HG03457 (cell line): ENCODE measurements at regions not wholly inside any gene's neighbourhood (a gene's known extent, or its start where the extent isn't known, plus 50 kb on each side); places are given as distances from the start of the nearest gene placed in this dataset.
"Not testable (repeated sequence)": the region's sequence is repeated elsewhere in the genome, so short reads cannot be mapped to it uniquely, and the experiment has no call there.

Experiments used
- ATAC-seq: cut with Tn5 transposase; IDR thresholded peaks from one replicate; pipeline ENCODE4 v1.9.1; 2021; ENCODE audit warnings: moderate number of reproducible peaks; ENCODE audit not compliant: unreplicated experiment

DNA sequence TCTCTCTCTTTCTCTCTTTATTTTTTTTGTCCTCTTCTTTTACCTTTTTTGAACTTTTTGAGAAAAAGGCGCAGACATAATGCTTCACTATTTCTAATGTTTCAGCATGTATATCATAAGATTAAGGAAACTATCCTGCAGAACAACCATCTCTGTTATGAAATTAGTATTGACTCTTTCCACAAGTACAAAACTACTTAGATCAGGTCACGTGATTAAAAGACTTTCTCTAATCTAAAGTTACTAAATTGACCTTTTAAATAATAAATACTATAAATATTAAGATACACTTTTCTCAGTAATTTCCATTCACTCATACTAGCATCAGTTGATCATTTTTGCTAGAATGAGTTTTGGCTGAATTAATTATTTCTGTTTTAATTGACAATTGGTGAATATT is 844.5 kb upstream of the LRFN5 start:
- no peak for ATAC-seq

DNA sequence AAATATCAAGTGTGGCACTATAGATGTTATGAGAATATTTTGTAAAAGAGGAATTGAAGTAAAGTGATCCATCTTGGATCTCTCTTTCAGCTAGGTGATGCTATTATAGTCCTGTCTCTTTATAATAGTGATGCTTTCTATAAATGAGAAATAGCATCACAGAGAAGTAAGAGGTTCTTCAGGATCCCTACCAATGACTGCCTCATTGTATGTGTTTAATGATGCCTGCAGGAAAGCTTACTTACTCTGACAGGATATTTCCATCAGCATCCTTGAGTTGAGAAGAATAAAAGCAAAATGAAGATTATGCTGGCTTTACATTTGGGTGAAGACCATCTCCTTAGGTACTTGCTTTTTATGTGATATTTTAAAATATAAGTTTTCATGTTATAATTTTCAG is 846.0 kb upstream of the LRFN5 start:
- ATAC-seq: no peak

DNA sequence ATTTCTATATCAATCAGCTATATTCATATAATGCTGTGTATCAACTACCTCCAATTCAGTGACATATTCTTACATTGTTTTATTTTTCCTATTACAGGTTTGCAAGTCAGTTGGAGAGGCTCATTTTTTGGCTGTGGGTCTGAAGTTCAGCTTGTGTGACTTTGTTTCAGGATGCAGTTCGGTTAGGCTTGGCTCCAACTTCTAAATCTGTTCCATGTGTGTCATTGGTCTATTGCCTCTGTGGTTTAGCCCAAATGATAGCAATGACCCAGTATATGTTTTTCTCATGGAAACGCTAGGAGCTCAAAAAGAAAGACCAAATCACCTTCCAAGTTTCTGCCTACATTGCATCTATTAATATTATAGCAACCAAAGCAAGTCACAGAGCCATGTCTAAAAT is 848.6 kb upstream of the LRFN5 start:
- ATAC-seq: no peak

DNA sequence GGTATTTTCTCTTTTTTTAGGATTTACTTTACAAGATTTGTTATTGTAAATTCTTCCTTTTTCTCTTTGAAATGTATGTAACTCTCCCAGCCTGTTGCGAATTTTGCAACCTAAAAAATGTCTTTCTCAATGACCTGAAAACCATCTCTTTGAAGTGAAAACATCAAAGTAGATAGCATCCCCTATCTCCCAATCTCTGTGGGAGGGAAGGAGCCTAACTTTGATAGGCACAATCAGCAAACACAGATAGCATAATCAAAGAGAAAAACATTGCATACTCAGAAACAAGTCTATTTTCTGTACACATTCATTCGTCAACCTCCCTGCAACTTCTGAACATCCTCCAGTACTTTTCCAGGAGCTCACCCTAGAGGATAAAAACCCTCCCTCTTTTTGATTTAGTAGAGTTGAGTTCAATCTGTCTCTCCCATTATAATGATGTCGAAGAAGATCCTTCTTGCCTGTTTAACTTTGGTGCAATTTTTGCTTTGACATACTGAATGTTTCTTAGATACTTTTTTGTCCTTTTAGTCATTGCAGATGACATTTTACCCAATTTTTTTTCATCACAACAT is 849.2 kb upstream of the LRFN5 start:
- no peak for ATAC-seq

DNA sequence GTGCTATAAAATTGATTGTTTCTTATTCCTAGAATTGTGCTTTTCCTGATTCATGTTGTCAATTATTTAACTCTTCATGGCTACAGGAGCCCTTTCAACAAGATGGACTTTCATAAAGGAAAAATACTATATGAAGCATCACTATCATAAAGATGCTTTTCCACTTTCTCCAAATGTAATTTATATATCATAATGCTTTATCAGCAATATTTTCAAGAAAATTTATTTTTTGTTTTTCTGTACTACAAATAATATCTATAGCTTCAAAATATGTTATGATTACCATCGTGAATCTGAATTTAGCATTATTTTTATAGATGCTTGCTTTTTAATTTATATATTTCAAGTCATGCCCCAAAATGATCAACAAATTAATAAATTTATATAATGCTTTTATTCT is 873.5 kb upstream of the LRFN5 start:
- no peak for ATAC-seq

DNA sequence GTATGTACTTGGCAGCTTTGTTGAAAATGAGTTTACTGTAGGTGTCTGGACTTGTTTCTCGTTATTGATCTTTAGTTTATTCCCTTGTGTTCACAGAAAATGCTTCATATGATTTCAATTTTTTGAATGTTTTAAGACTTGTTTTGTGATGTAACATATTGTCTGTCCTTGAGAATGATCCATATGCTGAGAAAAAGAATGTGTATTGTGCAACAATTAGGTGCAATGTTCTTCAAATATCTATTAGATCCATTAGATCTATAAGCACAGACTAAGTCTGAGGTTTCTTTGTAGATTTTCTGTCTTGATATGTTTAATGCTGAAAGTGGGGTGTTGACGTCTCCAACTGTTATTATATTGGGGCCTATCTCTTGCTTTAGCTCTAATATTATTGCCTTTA is 879.6 kb upstream of the LRFN5 start:
- ATAC-seq: no peak

DNA sequence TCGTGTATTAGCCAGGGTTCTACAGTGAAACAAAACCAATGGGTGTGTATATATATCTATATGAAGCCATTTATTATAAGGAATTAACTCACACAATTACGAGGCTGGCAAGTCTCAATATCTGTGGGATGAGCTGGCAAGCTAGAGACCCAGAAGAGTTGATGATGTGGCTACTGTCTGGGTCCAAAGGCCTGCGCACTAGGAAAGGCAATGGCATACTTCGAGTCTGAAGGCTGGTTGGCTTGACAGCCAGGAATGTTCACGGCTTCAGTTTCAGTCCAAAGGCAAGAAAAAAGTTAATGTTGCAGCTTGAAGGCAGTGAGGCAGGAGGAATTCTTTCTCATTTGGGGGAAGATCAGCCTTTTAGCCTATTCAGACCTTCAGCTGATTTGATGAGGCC is 893.3 kb upstream of the LRFN5 start:
- ATAC-seq: no peak

DNA sequence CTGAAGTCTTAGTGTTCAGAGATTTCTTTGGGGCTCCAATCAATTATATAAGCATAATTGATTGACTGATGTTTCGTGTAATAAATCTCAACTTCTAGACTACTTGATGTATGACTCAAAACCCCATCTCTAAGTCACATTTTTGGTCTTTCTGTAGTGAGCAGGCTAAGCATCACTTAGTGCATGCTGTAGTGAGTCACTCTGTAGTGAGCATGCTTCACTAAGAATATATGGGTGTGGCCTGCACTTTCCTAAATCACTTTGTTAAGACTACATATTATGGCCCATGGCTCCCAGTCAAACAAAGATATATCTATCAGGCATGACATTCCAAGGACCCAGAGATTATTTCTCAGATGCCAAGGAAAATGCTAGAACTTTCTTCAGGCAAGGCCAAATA is 909.4 kb upstream of the LRFN5 start:
- ATAC-seq: no peak

DNA sequence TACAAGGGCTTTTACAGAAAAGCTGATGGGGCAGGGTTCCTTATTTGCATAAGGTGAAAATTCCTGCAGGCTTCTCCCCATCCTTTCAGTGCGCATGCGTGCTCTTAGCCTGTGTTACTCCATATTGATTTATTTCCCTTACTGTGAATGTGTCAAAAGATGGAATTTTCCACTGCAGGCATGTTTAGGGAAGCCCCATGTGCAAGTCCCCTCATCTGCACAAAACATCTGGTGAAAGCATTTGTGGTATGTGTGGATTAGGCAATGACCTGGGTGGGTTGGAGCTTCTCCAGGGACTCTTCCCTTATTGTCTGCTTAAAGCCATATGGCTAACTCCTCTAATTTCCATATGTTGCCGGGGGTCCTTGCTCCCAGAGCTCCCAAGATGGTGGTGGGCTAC is 912.7 kb upstream of the LRFN5 start:
- no peak for ATAC-seq

DNA sequence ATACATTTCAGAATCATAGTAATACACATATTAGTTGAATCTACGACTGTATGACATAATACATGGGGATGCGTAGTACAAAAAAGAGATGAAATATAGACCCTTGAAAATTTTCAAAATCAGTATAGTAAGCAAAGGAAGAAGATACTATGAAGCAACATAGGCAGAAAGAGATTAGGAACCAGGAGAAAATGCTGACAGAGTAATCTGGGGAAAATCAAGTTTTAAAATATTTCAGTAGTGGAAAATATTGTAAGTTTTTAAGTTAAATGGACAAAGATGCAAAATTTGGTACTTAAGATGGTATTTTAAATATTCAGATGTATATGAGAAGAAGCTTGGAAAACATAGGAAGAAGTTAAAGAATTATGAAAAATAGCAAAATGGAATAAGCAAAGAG is 915.6 kb upstream of the LRFN5 start:
- ATAC-seq: no peak

DNA sequence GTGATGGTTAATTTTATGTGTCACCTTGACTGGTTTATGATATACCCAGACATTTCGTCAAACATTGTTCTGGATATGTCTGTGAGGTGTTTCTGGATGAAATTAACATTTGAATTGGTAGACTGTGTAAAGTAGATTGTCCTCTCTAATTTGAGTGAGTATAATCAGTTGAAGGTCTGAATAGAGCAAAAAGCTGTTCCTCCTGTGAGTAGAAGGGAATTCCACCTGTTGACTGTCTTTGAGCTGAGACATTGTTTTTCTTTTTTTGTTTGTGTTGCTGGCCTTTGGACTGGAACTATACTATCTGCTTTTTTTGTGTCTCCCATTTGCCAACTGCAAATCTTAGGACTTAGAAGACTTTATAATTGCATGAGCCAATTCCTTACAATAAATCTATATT is 920.9 kb upstream of the LRFN5 start:
- ATAC-seq: no peak

DNA sequence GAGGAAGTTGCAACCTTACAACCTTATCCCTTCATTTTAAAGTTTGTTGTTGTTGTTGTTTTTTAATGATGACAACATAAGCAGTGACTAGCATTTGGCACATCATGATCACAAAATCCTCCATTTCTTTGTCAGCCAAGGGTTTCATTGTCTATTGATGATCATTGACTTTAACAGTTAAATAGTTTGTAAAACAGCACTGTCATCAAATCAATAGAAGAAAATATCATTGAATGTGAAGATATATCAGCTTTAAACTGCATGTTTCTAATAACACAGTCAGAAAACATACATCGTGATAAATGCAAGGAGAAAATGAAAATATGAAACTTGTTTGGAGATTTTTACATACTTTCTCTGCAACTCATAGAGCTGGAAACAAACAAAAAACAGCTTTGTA is 922.3 kb upstream of the LRFN5 start:
- no peak for ATAC-seq

DNA sequence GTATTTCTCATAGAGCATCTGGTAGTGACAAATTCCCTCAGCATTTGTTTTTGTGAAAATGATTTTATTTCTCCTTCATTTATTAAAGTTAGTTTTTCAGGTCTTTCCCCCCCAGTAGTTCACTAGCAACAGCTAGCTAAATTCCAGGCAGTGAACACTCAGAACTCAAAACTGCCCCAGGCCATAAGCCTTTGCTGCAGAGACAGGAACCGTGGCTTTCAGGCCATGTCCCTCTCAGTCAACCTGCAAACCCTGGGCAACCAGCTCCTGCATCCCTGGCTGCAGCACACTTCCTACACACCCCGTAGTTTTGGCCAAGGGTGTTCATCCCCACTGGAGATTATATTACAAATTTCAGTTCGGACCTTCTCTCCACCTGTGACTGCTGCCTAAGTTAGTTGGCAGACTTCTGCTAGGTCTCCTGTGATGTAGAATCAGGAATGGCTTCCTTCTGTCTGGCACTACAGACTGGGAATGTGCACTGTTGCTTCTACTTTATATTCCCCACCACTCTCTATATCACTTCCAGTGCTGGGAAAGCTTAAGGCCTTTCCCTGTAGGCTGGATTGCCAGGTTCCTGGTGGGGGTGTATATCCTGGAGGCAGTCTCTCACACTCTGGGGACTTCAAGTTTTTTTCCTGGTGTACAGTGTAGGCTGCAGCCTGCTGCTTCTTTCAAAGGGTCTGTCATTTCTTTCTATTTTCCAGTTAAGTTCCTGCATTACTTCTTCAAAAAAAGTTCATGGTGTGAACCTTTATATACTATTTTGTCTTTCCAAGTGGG is 924.4 kb upstream of the LRFN5 start:
- no peak for ATAC-seq

DNA sequence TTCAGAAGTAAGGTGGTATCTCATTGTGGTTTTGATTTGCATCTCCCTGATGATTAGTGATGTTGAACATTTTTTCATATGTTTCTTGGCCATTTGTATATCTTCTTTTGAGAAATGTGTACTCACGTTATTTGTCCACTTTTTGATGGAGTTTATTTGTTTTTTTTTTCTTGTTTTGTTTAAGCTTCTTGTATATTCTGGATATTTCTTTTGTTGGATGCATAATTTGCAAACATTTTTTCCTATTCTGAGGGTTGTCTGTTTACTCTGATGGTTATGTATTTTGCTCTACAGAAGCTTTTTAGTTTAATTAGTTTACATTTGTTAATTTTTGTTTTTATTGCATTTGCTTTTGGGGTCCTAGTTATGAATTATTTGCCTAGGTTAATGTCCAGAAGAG is 927.4 kb upstream of the LRFN5 start:
- no peak for ATAC-seq

DNA sequence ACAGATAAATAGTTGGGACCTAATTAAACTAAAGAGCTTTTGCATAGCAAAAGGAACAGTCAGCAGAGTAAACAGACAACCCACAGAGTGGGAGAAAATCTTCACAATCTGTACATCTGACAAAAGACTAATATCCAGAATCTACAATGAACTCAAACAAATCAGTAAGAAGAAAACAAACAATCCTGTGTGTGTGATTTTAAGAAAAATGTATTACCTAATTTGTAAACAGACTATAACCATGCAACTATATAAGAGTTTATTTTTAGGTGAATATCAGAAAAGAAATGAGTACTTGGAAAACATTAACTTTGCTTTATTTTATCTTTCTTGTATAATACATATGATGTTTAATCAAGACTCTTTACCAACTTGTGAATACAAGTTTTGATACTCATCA is 929.5 kb upstream of the LRFN5 start:
- not testable (repeated sequence) for ATAC-seq

DNA sequence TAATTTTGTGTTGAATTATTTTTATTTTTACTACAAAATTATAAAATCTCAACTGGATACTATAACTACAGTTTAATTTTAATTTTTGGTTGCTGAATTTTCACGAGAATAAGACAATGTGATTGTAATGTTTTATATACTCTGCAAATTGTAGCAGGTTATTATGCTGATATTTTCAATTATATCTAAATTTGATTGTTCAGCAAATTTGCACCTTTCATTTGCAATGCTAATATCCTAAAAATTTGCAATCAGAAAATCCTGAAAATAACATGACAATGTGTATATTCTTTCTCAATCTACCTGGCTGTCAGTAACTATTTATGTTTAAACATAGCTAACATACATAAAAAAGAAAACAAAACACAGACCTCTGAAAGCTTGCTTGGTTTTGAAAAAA is 932.2 kb upstream of the LRFN5 start:
- no peak for ATAC-seq

DNA sequence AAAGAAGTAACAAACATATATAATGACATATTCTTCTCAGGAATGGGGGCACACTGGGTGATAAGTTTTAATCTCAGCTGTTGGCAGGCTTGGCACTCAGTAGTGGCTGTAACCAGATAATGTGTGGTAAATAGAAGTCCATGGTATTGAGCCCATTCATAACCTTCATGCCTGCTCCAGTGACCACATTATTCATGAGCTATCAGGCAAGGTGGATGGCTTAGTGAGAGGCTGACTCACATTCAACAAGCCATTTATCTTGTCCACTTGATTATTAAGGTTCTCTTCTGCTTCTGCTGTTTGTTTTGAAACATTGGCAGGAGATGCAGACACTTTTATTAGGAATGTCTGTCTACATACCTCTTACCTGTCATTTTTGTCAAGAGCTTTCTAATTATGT is 950.4 kb upstream of the LRFN5 start:
- no peak for ATAC-seq

DNA sequence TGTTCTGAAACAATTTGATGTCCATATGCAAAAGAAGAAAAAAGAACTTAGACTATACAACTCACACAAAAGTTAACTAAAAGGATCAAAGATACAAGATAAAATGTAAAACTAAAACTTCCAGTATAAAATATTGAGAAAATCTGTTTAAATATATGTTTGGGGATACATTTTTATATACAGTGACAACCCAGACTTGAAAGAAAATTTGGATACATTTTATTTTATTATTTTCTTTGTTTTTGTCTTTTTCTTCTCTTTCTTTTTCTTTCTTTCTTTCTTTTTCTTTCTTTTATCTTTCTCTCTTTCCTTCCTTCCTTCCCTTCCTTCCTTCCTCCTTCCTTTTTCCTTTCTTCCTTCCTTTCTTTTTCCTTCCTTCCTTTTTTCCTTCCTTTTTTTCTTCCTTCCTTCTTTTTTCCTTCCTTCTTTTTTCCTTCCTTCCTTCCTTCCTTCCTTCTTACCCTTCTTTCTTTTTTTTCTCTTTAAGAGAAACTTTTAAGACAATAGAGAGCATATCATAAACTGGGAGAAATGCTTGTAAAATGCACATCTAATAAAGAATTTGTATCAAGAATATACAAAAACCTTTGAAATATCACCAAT is 954.5 kb upstream of the LRFN5 start:
- ATAC-seq: no peak

DNA sequence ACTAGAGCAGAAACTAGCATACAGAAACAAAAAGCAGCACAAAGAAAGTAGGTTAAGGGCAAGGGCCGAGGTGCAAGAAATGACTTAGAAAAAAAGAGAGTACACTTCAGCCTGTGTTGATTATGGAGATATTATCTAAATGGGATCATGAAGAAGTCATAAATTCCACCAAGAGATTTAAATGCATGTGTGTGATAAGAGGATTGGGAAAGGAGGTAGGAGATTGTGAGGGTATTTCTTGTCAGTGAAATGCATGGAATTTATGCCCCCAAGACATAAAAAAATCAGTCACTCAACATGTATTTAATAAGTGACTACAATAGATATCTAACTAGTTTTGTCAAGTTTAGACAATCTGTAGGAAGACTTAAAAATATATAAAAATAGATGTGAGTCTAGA is 976.2 kb upstream of the LRFN5 start:
- no peak for ATAC-seq

DNA sequence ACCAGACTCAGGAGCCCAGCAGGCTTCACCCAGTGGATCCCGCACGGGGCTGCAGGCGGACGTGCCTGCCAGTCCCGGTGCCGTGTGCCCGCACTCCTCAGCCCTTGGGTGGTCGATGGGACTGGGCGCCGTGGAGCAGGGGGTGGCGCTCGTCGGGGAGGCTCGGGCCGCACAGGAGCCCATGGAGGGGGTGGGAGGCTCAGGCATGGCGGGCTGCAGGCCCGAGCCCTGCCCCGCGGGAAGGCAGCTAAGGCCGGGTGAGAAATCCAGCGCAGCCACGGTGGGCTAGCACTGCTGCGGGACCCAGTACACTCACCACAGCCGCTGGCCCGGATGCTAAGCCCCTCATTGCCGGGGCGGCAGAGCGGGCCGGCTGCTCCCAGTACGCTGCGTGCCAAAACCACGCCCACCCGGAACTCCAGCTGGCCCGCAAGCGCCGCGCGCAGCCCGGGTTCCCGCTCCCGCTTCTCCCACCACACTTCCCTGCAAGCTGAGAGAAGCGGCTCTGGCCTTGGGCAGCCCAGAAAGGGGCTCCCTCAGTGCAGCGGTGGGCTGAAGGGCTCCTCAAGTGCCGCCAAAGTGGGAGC is 977.0 kb upstream of the LRFN5 start:
- not testable (repeated sequence) for ATAC-seq

DNA sequence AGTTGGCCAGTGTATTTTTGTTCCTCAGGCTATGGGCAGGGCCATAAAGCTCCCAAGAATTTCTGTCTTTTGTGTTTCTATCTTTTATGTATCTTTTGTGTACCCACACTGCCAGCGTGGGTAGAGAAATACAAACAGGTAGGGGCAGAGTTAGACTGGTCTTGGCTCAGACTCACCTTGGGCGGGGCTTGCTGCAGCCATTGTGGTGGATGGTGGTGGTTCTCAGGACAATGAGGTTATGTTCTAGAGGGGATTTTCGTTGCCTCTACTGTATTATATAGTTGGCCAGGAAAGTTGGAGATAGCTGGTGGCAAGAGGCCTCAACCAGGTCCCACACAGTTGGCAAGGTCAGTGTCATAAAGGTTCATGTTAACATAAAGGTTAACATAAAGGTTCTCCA is 977.5 kb upstream of the LRFN5 start:
- no peak for ATAC-seq

DNA sequence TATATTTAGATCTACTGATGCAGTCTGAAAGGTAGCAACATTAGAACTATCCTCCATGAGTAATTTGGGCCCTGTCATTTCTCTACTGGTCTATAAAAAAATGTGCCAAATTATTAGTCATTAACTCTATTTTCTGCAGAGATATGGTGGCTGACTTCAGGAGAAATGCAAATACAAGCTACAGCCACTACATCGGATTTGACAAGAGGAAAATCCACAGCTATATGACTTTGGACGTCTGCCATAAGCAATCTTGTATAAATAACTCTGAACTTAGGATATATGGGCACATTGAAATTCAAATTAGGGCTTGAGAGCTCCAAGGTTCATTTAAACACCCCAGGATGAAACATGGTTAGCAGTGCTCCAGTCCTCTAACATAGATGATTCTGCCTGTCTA is 983.0 kb upstream of the LRFN5 start:
- no peak for ATAC-seq
